Stimulated activated CD4-positive, alpha-beta T cell treated with anti-CD3 and anti-CD28 coated beads, Interleukin-15, amount 100 ng/mL, for 1 hour (primary cell): ENCODE measurements at regions not wholly inside any gene's neighbourhood (a gene's known extent, or its start where the extent isn't known, plus 50 kb on each side); places are given as distances from the start of the nearest gene placed in this dataset.

Experiments used
- DNase-seq, 2 donors: peaks; one replicate each; pipeline ENCODE4 v3.0.0-alpha.2; 2020; ENCODE audit warnings: low read depth in 1 of 2, low spot score in 1 of 2

GRCh38 chr2:155200753-155201152 lies 502.3 kb downstream of the KCNJ3 start:
- DNase-seq = no peak

GRCh38 chr2:155190342-155190741 lies 491.8 kb downstream of the KCNJ3 start:
- DNase-seq = no peak

DNA sequence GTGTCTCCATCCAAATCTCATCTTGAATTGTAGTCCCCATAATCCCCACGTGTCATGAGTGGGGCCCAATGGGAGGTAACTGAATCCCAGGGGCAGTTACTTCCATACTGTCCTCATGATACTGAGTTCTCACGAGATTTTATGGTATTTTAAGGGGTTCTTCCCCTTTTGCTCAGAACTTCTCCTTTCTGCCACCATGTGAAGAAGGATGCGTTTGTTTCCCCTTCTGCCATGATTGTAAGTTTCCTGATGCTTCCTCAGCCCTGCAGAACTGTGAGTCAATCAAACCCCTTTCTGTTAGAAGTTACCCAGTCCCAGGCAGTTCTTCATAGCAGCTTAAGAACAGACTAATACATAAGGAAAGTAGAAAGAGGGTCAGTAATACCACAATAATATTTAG lies 480.4 kb downstream of the KCNJ3 start:
- DNase-seq = no peak

DNA sequence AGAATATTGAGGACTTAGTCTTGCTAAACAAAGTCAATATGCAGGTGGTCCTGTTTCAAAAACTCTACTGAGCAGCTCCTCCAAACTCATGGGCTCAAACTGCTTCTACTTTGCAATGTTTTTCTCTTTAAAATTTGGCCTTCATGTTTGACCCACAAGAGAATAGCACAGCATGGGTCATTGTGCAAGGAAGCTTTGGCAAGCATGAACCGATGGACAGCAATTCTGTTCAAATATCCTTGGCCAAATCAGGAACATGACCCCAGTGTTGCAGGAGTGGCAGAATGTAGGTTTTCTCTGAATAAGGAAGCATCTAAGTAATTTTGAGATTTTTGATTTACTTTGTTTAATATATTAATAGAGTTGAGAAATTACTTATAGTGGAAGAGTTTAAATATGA lies 477.9 kb downstream of the KCNJ3 start:
- no peak for DNase-seq

DNA sequence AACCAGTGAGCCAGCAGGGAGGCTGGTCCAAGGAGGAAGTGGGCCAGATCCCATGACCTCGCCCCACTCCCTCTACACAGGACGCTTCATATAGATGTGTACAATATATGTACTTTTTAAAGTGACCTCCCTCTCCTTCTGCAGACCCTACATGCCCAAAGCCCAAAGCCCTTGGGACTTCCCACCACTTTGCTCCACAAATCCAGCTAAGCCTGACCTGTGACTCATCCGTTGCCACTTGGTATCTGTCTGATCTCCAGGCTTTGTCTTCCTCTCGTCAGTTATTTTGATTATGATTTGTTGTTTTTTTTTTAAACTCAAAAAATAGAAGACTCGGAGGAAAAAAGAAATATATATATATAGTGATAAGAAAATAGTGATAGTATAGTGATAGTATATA lies 470.8 kb downstream of the KCNJ3 start:
- no peak for DNase-seq

- no peak for DNase-seq
These were observed 464.0 kb downstream of the KCNJ3 start for GRCh38 chr2:155162494-155162893.

DNA sequence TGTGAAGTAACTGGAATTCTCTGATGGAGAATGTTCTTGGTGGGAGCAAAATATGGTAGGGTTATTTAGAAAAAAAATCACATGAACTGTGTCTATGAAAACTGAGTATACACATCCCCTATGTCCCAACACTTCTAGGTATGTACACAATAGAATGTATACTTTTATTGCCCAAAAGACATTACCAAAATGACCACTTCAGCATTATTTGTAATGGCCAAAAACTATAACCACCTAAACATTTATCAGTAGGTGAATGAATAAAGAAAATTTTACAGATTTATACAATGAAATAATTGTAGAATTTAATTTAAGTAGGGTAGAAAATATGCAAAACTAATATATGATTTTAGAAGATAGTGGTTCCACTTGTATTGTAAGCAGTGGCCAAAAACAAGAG lies 462.8 kb downstream of the KCNJ3 start:
- DNase-seq = no peak

DNA sequence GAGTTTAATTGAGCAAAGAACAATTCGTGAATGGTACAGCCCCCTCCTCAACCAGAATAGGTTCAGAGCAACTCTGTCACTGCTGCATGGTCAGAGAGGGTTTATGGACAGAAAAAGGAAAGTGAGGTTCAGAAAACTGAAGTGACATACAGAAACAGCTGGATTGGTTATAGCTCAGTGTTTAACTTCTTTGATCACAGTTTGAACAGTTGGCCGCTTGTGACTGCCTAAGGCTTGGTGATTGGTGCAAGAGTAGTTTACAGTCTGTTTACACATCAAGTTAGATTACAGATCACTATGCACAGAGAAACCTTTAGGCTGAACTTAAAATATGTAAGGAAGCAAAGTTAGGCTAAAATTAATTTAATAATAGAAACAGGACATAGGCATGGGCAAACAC lies 459.2 kb downstream of the KCNJ3 start:
- DNase-seq = no peak

GRCh38 chr2:155157065-155157464 lies 458.6 kb downstream of the KCNJ3 start:
- no peak for DNase-seq

DNA sequence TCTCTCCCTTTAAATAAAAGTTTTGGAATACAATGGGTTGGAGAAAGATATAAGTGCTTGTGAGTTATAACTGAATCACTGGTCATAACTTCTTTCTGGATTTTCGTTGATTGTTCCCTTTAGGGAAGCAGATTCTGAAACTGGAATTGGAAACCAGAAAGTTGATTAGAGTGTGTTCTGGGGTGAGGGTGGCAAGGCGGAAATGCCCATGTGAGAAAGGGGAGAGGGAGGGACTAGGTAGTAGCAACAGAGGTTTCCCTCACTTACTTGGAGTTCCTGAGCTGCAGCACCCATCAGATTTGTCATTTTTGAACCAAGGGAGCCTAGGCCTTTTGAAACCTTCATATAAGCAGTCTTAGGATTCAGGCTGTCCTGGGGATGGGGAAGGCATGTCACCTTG lies 453.4 kb downstream of the KCNJ3 start:
- DNase-seq = no peak

DNA sequence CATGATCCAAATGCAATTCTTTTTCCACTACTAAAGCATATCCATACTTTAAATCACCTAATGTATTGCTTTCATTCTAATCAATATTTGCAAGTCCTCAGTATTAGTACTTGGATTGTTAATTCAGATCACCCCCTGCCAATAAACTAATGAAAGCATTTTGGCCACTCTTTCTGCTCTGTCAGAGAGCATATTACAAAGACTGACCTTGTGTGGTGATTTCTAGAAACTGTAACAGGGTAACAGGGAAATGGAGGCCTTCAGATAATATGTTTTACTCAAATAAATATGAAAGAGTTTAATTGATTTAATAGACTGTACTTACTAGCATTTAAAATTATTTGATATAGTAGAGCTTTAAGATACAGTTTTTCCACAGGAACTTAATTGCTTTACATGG lies 453.0 kb downstream of the KCNJ3 start:
- no peak for DNase-seq

DNA sequence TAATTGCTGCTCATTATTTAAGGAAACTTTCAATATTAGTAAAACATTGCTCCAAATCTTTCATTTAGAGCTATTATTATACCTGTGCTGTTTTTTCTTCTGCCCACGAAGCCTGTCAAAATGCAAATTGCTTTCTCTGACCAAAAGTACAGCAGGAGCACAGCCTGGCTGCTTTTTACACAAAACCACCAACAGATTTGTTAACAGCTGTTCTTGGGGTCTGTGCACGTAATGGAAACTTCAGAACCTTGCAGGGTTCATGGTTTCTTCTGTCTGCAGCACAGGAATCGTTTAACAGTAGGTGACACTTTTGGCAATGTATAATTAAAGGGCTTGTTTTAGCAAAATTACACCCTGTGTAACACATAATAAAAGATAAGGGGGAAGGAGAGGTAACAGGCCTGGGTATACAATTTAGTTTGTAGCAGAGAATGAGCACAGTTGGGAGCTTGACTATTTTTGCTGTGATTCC lies 447.3 kb downstream of the KCNJ3 start:
- no peak for DNase-seq

- no peak for DNase-seq
These were observed 442.9 kb downstream of the KCNJ3 start for GRCh38 chr2:155141418-155141817.

- no peak for DNase-seq
These were observed 427.2 kb downstream of the KCNJ3 start for GRCh38 chr2:155125585-155126230.

- DNase-seq = no peak
These were observed 417.4 kb downstream of the KCNJ3 start for GRCh38 chr2:155115846-155116245.

GRCh38 chr2:155111070-155111469 lies 412.6 kb downstream of the KCNJ3 start:
- DNase-seq = no peak

DNA sequence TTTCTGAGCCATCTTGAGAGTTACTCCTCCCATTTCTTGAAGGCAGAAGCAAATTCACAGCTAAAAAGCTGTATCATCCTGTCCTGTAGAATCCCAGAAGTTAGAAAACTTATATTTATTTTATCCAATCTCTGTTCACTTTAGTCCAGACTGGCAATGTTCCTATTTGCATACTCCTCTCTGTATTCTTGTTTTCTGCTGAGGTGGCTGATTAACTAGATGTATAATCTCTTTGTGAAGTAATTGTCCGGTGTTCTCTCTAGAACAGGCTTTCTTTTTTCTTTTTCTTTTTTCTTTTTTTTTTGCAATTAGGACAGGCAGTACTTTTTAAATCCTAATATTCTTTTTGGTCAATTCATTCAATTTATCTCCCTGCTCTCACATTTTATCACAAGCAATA lies 411.0 kb downstream of the KCNJ3 start:
- no peak for DNase-seq

DNA sequence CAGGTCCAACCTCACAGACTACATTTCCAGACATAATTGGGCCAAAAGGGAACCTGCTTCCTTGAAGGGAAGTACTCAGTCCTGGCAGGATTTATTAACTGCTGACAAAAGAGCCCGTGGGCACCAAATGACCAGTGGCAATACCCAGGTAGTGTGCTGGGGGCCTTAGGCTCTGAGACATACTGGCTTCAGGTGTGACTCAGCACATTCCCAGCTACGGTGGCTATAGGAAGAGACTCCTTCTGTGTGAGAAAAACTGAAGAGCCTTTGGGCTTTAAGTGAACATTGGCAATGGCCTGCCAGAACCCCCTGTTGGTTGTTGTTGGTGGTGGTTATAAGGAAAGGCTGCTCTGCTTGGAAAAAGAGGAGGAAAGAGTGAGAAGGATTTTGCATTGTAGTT lies 401.8 kb downstream of the KCNJ3 start:
- no peak for DNase-seq

DNA sequence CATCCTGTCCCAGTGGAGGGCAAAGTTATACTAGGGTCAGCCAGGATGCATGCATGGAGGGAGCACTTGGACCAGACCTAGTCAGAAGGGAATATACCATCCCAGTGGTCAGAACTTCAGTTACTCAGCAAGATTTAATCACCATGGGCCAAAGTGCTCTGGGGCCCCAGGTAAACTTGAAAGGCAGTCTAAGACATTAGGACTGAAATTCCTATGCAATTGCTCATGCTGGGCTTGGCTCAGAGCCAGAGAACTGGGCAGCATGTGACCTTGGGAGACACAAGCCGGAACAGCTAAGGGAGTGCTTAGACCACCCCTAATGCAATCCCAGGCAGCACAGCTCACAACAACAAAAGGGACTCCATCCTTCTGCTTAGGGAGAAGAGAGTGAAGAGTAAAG lies 401.3 kb downstream of the KCNJ3 start:
- no peak for DNase-seq

GRCh38 chr2:155095613-155096012 lies 397.1 kb downstream of the KCNJ3 start:
- no peak for DNase-seq

- DNase-seq = no peak
These were observed 381.9 kb downstream of the KCNJ3 start for GRCh38 chr2:155080373-155080772.

- DNase-seq = no peak
These were observed 372.0 kb downstream of the KCNJ3 start for GRCh38 chr2:155070489-155070888.

GRCh38 chr2:155062922-155063258 lies 364.4 kb downstream of the KCNJ3 start:
- DNase-seq = no peak
